ENCODE measurements at regions not wholly inside any gene's neighbourhood (a gene's known extent, or its start where the extent isn't known, plus 50 kb on each side); places are given as distances from the start of the nearest gene placed in this dataset.

DNA sequence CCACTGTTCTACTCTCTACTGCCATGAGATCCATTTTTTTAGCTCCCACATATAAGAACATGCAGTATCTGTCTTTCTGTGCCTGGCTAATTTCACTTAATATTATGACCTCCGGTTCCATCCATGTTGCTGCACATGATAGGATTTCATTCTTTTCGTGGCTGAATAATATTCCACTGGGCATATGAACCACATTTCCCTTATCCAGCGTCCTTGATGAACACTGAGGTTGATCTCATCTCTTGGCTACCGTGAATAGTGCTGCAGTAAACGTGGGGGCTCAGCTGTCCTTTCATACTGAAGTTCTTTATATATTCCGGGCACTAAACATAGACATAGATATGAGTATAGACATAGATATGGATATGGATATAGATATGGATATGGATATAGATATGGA, 109.3 kb upstream of the TNRC6C start:
- DNase-seq (ENCODE audit: extremely low read depth in 1 of 2, low read depth in 1 of 2) = no peak

DNA sequence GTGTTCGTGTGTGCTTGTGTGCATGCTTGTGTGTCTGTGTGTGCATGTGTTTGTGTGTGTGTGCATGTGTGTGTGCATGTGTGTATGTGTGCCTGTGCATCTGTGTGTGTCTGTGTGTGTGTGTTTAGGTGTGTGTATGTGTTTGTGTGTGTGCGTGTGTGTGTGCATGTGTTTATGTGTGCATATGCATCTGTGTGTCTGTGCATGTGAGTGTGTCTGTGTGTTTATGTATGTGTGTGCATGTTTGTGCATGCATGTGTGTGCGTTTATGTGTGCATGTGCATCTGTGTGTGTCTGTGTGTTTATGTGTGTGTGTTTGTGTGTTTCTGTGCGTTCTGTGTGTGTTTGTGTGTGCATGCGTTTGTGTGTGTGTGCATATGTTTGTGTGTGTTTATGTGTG, 106.6 kb upstream of the TNRC6C start:
- no peak for DNase-seq (ENCODE audit: extremely low read depth in 1 of 2, low read depth in 1 of 2)

DNA sequence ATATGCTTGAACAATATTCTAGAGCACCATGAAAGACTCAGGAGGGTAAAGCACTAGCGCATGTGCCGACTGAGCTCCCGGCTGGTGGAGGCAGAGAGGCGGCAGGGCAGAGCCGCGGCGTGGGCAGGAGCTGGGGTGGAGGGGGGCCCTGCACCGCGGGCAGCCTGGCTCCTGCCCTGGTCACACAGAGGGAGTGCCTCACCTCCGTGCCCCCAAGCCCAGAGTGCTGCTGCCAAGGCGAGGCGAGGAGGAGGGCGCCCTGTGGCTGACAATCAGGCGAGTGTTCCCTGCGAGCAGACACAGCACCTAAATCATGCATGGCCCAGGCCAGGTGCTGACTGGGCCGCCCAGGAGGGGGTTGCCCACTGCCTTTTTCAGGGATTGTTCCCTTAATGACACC, 105.8 kb upstream of the TNRC6C start:
- DNase-seq (ENCODE audit: extremely low read depth in 1 of 2, low read depth in 1 of 2) = no peak

DNA sequence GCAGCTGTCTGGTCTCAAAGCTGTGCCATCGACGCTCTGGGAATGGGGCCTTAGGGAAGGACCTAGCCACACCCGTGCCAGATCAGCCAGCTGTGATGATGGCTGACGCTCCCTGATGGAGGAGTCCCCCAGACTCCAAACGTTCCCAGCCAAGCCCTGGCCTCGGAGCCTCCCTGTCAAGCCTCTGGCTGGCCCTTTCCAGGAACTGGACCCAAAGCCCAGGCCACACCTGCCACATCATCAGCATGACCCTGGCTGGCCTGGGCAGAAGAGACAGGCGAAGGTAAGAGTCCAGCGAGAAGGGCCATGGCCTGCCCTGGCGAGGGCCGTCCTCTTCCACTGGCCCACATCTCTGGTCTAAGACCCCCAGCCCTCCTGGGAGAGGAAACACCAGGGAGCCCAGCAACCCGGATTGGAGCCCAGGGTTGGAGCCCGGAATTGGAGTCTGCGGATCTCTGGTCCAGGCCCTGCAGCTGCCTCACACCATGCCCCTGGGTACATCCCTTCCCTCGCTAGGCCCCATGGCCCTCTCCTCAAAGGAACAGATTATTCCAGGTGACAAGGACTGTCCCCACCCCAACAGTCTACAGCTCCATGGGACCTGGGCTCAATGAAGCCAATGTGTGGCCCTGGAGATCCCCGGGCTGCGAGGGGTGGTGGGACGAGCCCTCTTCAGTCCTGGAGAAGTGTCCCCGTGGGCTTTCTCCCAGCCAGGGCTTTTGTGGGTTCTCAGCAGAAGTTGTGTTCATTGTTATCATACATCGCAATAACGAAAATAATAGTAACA, 105.1 kb upstream of the TNRC6C start:
- no peak for DNase-seq (ENCODE audit: extremely low read depth in 1 of 2, low read depth in 1 of 2)

DNA sequence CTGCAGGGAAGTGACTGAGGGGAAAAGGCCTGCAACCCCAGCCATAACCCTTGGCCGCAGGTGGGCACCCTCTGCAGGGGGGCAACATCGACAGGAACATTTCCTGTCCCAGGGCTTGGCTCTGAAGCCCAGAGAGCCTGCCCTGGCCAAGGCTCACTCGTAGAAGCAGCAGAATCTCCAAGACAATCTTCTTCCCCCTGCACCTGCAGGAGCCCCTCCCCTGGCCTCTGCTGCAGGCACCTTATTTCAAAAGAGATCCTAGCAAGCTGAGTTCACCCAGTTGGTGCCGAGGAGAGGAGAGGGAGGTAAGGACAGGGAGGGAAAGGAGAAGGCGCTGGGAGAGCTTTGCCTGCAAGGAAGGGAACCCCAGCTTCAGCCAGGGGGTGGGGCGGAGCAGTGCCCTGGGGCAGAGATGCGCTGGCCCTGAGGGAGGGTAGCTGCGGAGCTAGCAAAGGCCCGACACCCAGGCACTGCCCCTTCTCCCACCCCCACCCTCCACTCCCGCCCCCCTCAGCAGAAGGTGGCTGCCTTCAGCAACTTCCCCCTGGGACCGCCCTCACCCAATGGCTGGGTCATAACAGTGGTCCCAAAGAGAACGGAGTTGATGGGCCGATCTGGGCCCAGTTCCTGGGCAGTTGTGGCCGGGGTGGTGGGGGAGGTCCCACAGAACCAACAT, 104.3 kb upstream of the TNRC6C start:
- no peak for DNase-seq (ENCODE audit: extremely low read depth in 1 of 2, low read depth in 1 of 2)

DNA sequence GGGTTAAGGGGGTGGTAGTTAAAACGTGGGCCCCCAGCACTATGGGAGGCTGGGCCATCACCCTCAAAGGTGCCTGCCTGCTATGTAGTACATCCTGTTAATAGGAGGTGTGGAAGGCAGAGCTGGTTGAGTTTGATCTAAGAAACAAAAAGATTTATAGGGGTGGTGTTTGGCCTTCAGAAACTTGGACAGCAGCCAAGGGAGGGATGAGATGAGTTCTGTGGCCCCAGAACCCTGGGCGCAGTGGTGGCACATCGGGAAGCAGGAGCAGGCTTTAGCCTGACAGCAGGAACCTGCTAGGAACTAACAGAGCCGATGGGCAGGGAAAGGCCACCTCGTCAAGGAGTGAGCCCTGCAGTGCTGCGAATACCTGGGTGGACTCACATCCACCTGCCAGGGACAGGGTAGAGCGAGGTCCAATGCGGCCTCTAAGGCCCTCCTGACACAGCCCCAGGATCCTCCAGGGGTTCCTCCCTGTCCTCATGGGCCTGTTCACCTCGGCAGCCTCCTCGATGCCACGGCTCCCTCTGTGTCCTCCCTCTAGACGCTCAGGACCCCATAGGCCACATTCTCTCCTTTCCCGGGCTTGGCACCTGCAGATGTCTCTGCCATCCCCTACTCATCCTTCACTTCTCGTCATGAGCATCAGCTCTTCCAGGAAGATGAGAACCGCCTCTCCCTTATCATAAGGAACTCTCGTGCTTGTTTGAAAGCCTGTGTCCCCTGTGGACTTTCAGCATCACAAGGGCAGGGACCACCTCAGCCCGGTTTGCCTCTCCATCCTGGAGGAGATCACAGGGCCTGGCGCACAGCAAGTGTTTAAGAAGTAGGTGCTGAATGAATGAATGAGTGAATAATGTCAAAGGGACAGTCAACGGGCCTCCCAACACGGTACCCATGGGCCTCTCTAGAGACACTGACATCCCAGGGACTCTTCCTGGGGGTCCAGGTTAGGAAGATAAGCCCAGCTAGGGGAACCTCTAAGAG, 103.5 kb upstream of the TNRC6C start:
- no peak for DNase-seq (ENCODE audit: extremely low read depth in 1 of 2, low read depth in 1 of 2)

DNA sequence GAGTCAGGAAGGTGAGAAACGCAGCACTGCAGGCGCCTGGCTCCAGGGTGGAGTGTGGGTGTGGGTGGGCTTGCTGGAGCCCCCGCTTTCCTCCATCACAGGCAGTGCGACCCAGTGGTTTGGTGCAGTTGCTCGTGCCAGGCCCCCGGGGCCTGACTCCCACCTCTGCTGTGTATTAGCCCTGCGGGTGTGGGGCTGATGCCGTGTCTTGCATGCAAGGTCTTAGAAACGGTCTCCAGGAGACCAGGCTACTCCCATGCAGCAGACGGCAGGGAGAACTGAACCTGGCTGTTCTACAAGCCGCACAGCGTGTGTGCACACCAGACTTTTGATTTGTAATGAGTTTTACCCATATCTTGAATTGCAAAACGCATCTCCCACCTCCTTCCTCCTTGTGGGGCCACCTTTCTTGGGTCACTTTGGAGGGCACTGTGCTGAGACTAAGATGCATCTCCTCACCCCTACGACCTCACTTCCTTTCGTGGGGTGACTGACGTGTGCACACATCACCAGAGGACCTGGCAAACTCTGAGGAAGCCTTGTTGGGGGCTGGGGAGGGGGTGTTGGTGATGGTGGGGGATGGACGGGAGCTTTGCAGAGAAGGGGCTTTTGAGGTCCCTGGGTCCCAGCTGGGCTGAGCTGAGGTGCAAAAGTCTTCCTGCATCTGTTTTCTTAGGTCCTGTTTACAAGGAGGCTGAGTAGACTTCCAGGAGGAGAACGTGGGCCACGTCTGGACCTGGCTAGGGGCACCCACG, 101.8 kb upstream of the TNRC6C start:
- no peak for DNase-seq (ENCODE audit: extremely low read depth in 1 of 2, low read depth in 1 of 2)

DNA sequence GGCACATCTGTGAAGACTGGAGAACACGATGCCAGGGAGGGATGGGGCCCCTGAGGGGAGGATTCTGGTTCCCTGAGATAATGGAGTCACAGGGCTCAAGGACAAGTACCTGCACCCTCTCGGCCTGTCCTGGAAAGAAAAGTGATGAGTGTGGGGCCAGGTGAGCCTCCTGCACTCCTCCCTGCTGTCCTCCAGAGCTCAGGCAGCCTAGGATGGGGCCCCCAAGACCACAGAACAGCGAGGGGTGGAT, 101.3 kb upstream of the TNRC6C start:
- DNase-seq (ENCODE audit: extremely low read depth in 1 of 2, low read depth in 1 of 2) = no peak

DNA sequence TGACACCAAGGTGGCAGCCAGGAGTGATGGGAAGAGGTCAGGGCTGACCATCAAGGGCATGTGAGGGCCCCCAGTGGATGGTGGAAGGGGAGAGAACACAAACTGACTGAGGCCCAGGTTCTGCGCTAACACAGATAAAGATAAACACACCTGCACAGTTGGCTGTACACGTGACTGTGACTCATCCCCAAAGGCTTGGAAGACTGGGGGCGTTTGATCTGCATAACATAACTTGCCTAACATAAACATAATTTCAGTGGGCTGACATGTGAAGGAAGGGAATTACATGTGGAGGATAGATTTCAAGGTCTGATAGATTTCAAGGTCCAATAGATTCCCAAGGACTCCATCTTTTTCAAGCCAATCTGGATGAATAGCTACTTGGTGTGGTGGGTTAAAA, 100.9 kb upstream of the TNRC6C start:
- no peak for DNase-seq (ENCODE audit: extremely low read depth in 1 of 2, low read depth in 1 of 2)

DNA sequence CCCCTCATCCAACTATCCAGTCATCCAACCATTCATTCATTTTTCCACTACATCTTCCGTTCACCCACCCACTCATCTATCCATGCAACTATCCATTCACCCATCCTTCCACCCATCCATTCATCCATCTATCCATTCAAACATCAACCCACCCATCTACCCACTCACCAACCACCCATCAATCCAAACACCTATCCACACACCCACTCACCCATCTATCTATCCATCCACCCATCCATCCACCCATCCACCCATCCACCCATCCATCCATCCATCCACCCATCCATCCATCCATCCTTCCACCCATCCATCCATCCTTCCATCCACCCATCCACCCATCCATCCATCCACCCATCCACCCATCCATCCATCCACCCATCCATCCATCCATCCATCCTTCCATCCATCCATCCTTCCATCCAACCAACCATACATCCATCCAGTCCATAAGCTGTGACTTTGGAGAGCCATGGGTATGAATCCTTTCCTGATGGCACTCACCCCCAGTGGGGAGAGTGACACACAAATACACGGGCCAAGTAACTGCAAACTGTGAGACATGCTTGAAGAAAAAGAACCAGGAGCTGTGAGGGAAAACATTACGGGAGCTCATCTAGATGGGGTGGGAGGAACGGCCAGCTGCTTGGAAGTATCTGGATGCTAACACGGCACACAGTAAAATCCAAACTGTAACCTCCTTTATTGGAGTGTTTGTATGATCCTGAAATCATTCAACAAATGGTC, 100.0 kb upstream of the TNRC6C start:
- DNase-seq (ENCODE audit: extremely low read depth in 1 of 2, low read depth in 1 of 2) = no peak

DNA sequence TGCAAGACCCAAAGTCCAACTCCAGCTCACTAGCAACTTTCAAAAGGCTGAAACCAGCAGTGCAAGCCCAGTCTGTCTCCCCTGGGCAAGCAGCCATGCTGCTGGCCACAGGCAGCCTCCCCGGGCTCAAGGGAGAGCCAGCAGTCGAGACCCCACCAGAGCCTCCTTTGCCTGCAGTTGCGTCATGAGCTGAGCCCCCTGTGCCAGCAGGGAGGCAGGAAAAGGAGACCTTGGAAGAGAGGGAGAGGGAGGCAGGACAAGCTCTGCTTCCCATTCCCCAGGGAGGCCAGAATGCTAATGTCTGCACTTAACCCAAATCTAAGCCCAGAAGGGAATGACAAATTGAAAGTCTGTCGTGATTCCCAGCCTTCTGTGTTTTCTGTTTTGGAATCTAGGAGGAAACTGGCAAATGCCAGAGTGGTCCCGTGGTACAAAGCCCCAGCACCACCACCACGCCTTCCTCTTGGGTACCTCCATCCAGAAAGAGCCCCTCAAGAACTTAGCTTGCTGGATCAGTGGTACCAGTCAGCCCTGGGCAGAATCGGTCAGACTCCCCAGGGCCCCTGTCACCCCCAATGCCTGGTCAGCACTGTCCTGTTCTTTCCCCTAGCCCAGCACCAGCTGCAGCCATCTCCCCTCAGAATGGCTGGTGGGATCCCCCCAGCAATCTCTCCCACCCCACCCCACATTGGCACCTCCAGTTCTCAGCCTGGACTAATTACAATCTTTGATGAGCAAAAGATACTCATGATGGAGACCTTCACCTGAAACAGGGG, 99.3 kb upstream of the TNRC6C start:
- DNase-seq (ENCODE audit: extremely low read depth in 1 of 2, low read depth in 1 of 2) = no peak

DNA sequence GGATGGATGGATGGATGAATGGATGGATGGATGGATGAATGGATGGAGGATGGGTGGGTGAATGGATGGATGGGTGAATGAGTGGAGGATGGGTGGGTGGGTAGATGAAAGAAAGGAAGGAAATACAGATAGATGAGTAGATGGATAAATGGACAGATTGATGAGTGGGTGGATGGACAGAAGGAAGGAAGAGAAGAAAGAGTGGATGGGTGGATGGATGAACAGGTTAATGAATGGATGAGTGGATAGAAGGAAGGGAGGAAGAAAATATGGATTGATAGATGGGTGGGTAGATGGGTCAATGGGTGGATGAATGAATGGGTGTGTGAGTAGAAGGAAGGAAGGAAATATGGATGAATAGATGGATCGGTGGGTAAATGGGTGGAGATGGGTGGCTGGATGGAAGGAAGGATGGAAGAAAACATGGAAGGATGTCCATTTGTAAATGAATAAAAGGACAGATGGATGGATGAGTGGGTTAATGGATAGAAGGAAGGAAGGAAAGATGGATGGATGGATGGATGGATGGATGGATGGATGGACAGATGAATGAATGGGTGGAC, 97.3 kb upstream of the TNRC6C start:
- no peak for DNase-seq (ENCODE audit: extremely low read depth in 1 of 2, low read depth in 1 of 2)

DNA sequence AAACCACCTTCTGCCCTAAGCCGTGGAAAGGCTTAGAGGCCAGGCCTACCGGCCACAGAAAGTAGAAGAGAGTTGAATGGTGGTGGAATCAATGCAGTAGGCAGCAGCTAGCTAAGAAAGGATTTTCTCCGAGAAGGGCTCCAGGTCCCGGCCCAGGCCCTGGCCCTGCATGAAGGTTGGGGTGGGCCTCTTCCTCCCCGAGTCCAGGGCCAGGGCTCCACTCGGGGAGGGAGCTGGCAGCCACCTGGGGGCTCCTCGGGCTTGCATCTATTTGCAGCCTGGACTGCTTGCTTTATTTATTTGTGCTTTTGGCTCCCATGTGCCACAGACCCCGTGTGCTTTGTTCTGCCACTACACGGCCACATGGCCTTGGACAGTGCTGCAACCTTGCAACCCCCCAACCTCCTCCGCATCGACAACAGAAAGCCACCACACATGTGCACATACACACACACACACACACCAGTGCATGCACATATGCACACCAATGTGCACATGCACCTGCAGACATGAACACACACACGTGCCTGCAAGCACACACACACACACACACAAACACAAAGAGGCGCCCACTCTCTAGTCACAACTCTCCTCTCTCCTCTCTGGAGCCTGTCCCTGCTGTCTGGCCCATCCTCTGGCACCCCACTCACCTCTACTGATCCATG, 96.4 kb upstream of the TNRC6C start:
- no peak for DNase-seq (ENCODE audit: extremely low read depth in 1 of 2, low read depth in 1 of 2)

DNA sequence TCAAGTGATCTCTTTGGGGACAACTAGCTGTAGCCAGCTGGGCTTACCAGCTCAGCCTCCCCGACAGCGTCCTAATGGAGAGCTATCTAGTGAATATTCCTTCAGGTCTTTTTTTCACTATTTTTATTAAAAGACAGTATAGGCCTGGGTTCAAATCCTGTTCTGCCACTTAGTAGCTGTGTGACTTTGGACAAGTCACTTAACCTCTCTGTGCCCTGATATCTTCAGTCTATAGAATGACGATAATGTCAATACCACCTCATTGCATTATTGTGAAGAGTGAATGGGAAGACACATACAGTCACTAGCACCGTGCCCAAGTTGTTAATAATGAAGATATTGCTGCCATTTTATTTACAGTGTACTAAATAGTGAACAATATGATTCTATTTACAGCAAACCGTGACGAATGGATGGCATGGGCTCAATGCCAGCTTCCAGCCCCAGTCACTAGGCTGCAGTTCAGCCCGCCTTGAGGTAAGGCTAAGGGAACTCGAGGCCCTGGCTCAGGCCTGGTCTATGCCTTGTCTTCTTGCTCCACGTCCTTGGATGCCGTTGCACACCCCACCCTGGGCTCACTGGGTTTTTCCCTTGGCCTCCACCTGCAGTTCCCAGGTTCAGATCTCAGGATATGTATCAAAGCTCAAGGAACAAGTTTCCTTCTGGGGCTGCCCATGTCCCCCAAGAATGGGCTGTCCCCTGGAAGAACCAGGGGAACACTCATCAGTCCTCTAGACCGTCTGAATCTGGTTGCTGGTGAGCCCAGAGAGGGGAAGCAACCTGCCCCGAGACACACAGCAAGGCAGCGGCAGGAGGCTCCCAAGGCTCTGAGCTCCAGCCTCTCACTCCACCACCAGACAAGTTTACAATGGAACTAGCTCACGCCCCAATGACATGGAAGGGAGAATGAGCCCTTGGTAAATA, 95.4 kb upstream of the TNRC6C start:
- DNase-seq (ENCODE audit: extremely low read depth in 1 of 2, low read depth in 1 of 2) = no peak

DNA sequence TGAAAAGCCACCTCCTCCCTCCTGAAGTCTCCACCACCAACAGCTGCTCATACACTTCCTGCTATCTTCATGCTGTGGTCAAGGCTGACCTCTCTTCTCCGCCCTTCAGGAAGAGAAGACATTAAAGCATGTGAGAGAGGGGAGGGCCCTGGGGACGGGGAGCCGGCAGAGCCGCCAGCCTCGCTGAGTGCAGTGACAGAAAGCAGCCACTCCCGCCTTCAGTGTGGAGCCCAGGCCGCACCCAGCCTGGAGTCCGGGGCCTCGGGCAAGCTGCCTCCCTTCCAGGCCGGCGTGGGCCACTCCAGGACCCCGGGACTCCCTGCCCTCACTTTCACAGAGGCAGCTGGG, 94.7 kb upstream of the TNRC6C start:
- no peak for DNase-seq (ENCODE audit: extremely low read depth in 1 of 2, low read depth in 1 of 2)

DNA sequence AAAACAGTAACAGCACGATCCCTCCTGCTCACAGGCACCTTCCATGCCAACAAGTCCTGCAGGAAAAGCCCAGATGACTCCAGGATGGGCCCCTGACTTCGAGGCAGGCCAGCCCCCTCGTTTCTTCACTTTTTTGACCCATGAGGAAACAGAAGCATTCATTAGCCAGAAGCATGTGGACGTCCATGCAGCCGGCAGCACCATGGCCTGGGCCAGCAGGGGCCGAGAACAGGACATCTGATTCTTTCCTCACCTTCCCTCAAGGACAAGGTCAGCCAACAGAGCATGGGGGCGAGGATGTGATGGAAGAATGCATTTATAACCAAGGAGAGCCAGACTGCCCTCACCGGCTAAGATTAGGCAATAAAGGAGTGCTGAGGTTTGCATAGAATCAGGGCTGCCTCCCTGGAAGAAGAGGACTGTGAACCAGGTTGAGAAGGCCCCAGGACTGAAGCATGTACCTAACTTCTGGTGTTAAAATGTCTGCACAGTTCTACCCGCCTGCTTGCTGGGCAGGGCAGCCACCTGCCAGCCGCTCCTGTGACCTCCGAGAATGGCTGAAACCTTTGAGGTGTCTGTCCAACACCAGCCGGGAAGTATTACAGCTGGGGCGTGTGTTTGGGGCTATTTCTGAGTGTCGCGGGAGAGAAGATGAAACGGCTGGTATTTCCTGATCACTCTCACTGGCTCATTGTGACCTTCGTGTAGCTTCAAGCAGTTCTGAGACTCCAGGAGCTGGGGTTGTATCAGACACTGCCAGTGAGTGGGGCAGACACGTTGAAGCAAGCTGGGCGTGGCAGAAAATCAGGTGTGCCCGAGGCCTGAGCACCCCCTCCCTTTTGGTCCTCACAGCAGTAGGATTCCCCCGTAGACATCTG, 94.0 kb upstream of the TNRC6C start:
- DNase-seq (ENCODE audit: extremely low read depth in 1 of 2, low read depth in 1 of 2) = no peak

DNA sequence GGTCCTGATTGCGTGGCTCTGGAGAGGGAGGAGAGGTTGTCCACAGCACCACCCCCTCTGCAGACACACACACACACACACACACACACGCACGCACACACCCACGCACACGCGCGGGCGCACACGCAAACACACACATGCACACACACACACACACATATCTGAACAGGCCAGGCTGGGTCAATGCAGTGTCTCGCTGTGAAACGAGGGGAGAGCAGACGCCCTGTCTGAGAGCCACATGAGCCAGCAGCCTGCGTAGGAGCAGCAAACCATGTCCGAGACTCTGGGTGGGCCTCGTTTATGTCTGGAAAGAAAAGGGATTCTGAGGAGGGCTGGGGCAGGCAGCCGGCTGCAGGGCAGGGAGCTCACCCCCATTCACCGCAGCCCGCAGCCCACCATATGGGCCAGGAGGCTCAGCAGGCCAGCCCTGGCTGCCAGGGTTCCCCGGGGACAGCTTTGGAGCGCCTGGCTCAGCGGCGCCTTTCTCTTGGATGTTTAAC, 93.3 kb upstream of the TNRC6C start:
- no peak for DNase-seq (ENCODE audit: extremely low read depth in 1 of 2, low read depth in 1 of 2)
